ENCODE measurements at regions not wholly inside any gene's neighbourhood (a gene's known extent, or its start where the extent isn't known, plus 50 kb on each side); places are given as distances from the start of the nearest gene placed in this dataset.
"Not testable (repeated sequence)": the region's sequence is repeated elsewhere in the genome, so short reads cannot be mapped to it uniquely, and the experiment has no call there.

GRCh38 chrX:138014577-138014976, 448.6 kb downstream of the ZIC3 start:
- DNase-seq (ENCODE audit: low read depth in 4 of 4, low spot score in 3 of 4) = no peak

GRCh38 chrX:138018145-138018799, 452.3 kb downstream of the ZIC3 start:
- DNase-seq (ENCODE audit: low read depth in 4 of 4, low spot score in 3 of 4) = no peak

- DNase-seq (ENCODE audit: low read depth in 4 of 4, low spot score in 3 of 4) = no peak
Measured at GRCh38 chrX:138020941-138021340, 455.0 kb downstream of the ZIC3 start.

- no peak for DNase-seq (ENCODE audit: low read depth in 4 of 4, low spot score in 3 of 4)
Measured at GRCh38 chrX:138026211-138026610, 460.3 kb downstream of the ZIC3 start.

- no peak for DNase-seq (ENCODE audit: low read depth in 4 of 4, low spot score in 3 of 4)
Measured at GRCh38 chrX:138031715-138032114, 465.8 kb downstream of the ZIC3 start.

- no peak for DNase-seq (ENCODE audit: low read depth in 4 of 4, low spot score in 3 of 4)
Measured at GRCh38 chrX:138034136-138034535, 468.2 kb downstream of the ZIC3 start.

GRCh38 chrX:138037548-138037947, 471.6 kb downstream of the ZIC3 start:
- DNase-seq (ENCODE audit: low read depth in 4 of 4, low spot score in 3 of 4) = no peak

GRCh38 chrX:138057883-138058282, 492.0 kb downstream of the ZIC3 start:
- DNase-seq (ENCODE audit: low read depth in 4 of 4, low spot score in 3 of 4) = no peak

- no peak for DNase-seq (ENCODE audit: low read depth in 4 of 4, low spot score in 3 of 4)
Measured at GRCh38 chrX:138058931-138059330, 493.0 kb downstream of the ZIC3 start.

- no peak for DNase-seq (ENCODE audit: low read depth in 4 of 4, low spot score in 3 of 4)
Measured at GRCh38 chrX:138067415-138067814, 501.5 kb downstream of the ZIC3 start.

GRCh38 chrX:138073626-138074025, 507.7 kb downstream of the ZIC3 start:
- no peak for DNase-seq (ENCODE audit: low read depth in 4 of 4, low spot score in 3 of 4)

- DNase-seq (ENCODE audit: low read depth in 4 of 4, low spot score in 3 of 4) = no peak
Measured at GRCh38 chrX:138082251-138082650, 516.3 kb downstream of the ZIC3 start.

- no peak for DNase-seq (ENCODE audit: low read depth in 4 of 4, low spot score in 3 of 4)
Measured at GRCh38 chrX:138082896-138083295, 517.0 kb downstream of the ZIC3 start.

- not testable (repeated sequence) for DNase-seq (ENCODE audit: low read depth in 4 of 4, low spot score in 3 of 4)
Measured at GRCh38 chrX:138110910-138111309, 545.0 kb downstream of the ZIC3 start.

- no peak for DNase-seq (ENCODE audit: low read depth in 4 of 4, low spot score in 3 of 4)
Measured at GRCh38 chrX:138127314-138127713, 561.4 kb downstream of the ZIC3 start.

- DNase-seq (ENCODE audit: low read depth in 4 of 4, low spot score in 3 of 4) = peak in 1 of 4 donors; percentile 1
Measured at GRCh38 chrX:138128027-138128671, 562.2 kb downstream of the ZIC3 start.

- no peak for DNase-seq (ENCODE audit: low read depth in 4 of 4, low spot score in 3 of 4)
Measured at GRCh38 chrX:138150709-138151108, 560.8 kb downstream of the FGF13 start.

GRCh38 chrX:138157850-138158249, 553.7 kb downstream of the FGF13 start:
- no peak for DNase-seq (ENCODE audit: low read depth in 4 of 4, low spot score in 3 of 4)

GRCh38 chrX:138191998-138192397, 519.5 kb downstream of the FGF13 start:
- peak in 2 of 4 donors; percentile 2 for DNase-seq (ENCODE audit: low read depth in 4 of 4, low spot score in 3 of 4)

- peak in 1 of 4 donors; percentile 7 for DNase-seq (ENCODE audit: low read depth in 4 of 4, low spot score in 3 of 4)
Measured at GRCh38 chrX:138229718-138230117, 481.8 kb downstream of the FGF13 start.

- DNase-seq (ENCODE audit: low read depth in 4 of 4, low spot score in 3 of 4) = no peak
Measured at GRCh38 chrX:138240266-138240665, 471.3 kb downstream of the FGF13 start.

- no peak for DNase-seq (ENCODE audit: low read depth in 4 of 4, low spot score in 3 of 4)
Measured at GRCh38 chrX:138254001-138254400, 457.5 kb downstream of the FGF13 start.

Measured in left renal pelvis (tissue), 4 donors.